HFFc6 (cell line): ENCODE measurements at regions not wholly inside any gene's neighbourhood (a gene's known extent, or its start where the extent isn't known, plus 50 kb on each side); places are given as distances from the start of the nearest gene placed in this dataset.
"Not testable (repeated sequence)": the region's sequence is repeated elsewhere in the genome, so short reads cannot be mapped to it uniquely, and the experiment has no call there.

Experiments
- DNase-seq: peaks from one replicate; pipeline ENCODE4 v3.0.0-alpha.2; 2018
- H3K27ac Mint-ChIP-seq: 2 replicates; pipeline ENCODE4 v1.8.0; 2020; ENCODE audit warnings: mild to moderate bottlenecking, mixed read lengths
- H3K27me3 Mint-ChIP-seq: 2 replicates; pipeline ENCODE4 v1.8.0; 2021; ENCODE audit warnings: mild to moderate bottlenecking, moderate library complexity, mixed read lengths; ENCODE audit not compliant: insufficient read depth
- H3K36me3 Mint-ChIP-seq: 2 replicates; pipeline ENCODE4 v1.8.0; 2021; ENCODE audit warnings: low read depth, mixed read lengths
- H3K4me1 Mint-ChIP-seq: 2 replicates; pipeline ENCODE4 v1.8.0; 2020; ENCODE audit warnings: low read depth, mixed read lengths
- H3K4me3 Mint-ChIP-seq: 2 replicates; pipeline ENCODE4 v1.8.0; 2020; ENCODE audit warnings: mild to moderate bottlenecking, moderate library complexity, mixed read lengths
- H3K9me3 Mint-ChIP-seq: 2 replicates; pipeline ENCODE4 v1.8.0; 2020; ENCODE audit warnings: mild to moderate bottlenecking, mixed read lengths
- TF ChIP-seq, protein P1 (sequence below): fragments of 200-600 bp; sonication (generic); IDR thresholded peaks from 2 replicates; pipeline ENCODE4 v1.5.0; 2021; ENCODE audit warnings: antibody characterized with exemption, mild to moderate bottlenecking

DNA sequence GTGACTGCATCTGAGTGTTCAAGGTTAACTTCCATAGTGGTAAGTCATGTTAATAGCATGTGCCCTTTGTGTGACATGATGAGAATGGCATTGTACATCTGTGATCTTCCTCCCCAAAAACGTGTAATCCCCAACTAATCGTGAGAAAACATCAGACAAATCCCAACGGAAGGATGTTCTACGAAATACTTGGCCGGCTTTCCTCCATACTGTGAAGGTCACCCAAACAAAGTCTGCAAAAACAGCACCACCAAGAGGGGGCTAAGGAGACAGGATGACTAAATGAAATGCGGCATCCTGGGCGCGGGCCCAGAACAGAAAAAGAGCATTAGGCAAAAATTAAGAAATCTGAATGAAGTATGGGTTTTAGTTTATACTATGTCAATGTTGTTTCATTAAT lies 81.8 kb downstream of the MED10 start:
- H3K4me3 Mint-ChIP-seq = no peak overlapping the region
- no peaks in the 10 kb centered on the region for H3K36me3 Mint-ChIP-seq
- no peaks in the 10 kb centered on the region for H3K4me1 Mint-ChIP-seq
- H3K27ac Mint-ChIP-seq = no peak overlapping the region
- H3K27me3 Mint-ChIP-seq = no peaks in the 10 kb centered on the region
- no peak for DNase-seq
- H3K9me3 Mint-ChIP-seq = peaks cover 10% of the 10 kb centered on the region; the same call in 1 of the 2 replicates
- TF ChIP-seq, protein P1, sequence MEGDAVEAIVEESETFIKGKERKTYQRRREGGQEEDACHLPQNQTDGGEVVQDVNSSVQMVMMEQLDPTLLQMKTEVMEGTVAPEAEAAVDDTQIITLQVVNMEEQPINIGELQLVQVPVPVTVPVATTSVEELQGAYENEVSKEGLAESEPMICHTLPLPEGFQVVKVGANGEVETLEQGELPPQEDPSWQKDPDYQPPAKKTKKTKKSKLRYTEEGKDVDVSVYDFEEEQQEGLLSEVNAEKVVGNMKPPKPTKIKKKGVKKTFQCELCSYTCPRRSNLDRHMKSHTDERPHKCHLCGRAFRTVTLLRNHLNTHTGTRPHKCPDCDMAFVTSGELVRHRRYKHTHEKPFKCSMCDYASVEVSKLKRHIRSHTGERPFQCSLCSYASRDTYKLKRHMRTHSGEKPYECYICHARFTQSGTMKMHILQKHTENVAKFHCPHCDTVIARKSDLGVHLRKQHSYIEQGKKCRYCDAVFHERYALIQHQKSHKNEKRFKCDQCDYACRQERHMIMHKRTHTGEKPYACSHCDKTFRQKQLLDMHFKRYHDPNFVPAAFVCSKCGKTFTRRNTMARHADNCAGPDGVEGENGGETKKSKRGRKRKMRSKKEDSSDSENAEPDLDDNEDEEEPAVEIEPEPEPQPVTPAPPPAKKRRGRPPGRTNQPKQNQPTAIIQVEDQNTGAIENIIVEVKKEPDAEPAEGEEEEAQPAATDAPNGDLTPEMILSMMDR = no peak

DNA sequence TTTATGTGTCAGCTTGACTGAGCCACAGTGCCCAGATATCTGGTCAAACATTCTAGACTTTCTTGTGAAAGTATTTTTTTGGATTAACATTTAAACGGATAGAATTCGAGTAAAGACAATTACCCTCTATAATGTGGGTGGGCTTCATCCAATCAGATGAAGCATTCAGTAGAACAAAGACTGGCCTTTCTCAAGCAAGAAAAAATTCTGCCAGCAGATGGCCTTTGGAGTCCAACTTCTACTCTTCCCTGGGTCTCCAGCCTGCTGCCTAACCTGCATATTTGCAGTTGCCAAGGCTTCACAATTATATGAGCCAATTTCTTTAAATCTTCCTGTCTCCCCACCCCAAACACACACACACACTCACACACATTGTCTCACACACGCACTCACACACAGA lies 86.4 kb downstream of the MED10 start:
- no peaks in the 10 kb centered on the region for H3K4me1 Mint-ChIP-seq
- H3K27ac Mint-ChIP-seq = no peak overlapping the region
- H3K27me3 Mint-ChIP-seq = no peaks in the 10 kb centered on the region
- 0 out of 2 replicates have a peak, but pooled peaks cover 4% of the 10 kb centered on the region for H3K9me3 Mint-ChIP-seq
- H3K36me3 Mint-ChIP-seq = no peaks in the 10 kb centered on the region
- H3K4me3 Mint-ChIP-seq = no peak overlapping the region
- DNase-seq = no peak
- TF ChIP-seq, protein P1 = peak; percentile 27; the same call in 1 of the 2 replicates

DNA sequence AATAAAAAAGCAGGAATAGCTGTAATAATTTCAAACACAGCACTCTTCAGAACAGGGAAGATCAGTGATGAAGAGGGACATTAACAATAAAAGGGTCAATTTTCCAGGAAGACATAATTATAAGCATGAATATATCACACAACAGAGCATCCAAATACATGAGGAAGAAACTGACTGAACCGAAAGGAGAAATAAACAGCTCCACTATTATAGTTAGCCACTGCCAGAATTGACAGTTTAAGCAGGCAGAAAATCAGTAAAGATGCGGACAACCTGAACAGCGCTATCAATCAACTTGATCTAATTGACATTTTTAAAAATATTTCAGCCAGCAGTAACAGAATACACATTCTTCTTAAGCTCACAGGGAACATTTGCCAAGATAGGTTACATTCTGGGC lies 89.1 kb downstream of the MED10 start:
- TF ChIP-seq, protein P1 = no peak
- no peak for DNase-seq
- Mint-ChIP-seq H3K27ac (no peak overlapping the region), H3K4me3 (no peak overlapping the region), H3K9me3 (0 out of 2 replicates have a peak, but pooled peaks cover 4% of the 10 kb centered on the region), H3K36me3 (no peaks in the 10 kb centered on the region), H3K27me3 (no peaks in the 10 kb centered on the region), H3K4me1 (no peaks in the 10 kb centered on the region)

DNA sequence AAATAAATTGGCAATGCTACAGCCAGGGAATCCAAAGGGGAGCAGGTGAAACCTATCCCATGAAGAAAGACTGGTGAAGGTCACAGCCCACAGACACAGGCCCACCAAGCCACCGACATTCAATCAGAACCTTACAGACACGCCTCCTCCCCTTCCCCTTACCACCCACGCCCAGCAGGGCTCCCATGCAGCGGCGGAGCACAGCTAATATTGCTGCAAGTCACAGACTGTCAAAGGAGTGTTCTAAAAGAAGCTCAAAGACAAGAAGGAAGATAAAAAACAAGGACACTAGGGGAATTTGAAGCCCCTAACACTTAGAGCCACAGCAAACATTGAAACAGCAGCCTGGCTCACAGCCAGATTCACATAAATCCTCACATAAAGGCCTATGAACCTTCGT lies 91.2 kb downstream of the MED10 start:
- TF ChIP-seq, protein P1 = no peak
- H3K4me3 Mint-ChIP-seq = no peak overlapping the region
- H3K27me3 Mint-ChIP-seq = no peaks in the 10 kb centered on the region
- peaks cover 7% of the 10 kb centered on the region; the same call in 1 of the 2 replicates for H3K9me3 Mint-ChIP-seq
- no peak for DNase-seq
- no peak overlapping the region for H3K27ac Mint-ChIP-seq
- no peaks in the 10 kb centered on the region for H3K4me1 Mint-ChIP-seq
- no peaks in the 10 kb centered on the region for H3K36me3 Mint-ChIP-seq

DNA sequence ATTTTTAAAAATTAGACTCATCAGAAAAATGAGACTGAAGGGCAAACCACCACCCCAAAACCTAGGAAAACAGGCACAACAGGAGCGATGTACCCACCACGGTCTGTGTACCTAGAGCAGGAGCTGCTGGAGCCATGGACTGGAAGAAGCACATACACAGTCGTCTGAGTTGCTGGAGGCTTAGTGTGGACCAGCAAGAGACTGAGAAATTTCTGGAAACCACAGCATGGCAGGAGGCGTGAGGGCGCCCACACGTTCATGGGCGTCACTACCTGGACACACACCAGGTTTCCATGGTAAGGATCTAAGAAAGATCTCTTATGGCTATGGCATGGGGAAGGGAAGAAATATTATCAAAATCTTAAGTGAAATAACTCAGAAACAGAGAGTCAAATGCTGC lies 91.9 kb downstream of the MED10 start:
- no peaks in the 10 kb centered on the region for H3K27me3 Mint-ChIP-seq
- H3K27ac Mint-ChIP-seq = no peak overlapping the region
- no peak overlapping the region for H3K4me3 Mint-ChIP-seq
- H3K9me3 Mint-ChIP-seq = peaks cover 7% of the 10 kb centered on the region; the same call in 1 of the 2 replicates
- DNase-seq = no peak
- TF ChIP-seq, protein P1 = no peak
- no peaks in the 10 kb centered on the region for H3K4me1 Mint-ChIP-seq
- no peaks in the 10 kb centered on the region for H3K36me3 Mint-ChIP-seq

DNA sequence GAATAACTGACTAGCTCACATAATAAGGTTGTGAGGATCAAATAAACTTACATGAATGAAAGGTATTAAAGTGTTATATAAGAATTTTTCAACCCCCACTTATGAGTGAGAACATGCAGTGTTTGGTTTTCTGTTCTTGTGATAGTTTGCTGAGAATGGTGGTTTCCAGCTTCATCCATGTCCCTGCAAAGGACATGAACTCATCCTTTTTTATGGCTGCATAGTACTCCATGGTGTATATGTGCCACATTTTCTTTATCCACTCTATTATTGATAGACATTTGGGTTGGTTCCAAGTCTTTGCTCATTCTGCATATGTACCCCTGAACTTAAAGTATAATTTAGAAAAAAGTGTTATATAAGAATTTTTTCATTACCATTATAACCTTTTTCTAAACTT lies 93.9 kb downstream of the MED10 start:
- not testable (repeated sequence) for H3K36me3 Mint-ChIP-seq, H3K4me3 Mint-ChIP-seq, DNase-seq, H3K27me3 Mint-ChIP-seq, H3K27ac Mint-ChIP-seq, H3K4me1 Mint-ChIP-seq, H3K9me3 Mint-ChIP-seq
